Activated naive CD8-positive, alpha-beta T cell treated with anti-CD3 and anti-CD28 coated beads, Interleukin-2, amount 50 U/mL, for 24 hours (primary cell): ENCODE measurements at regions not wholly inside any gene's neighbourhood (a gene's known extent, or its start where the extent isn't known, plus 50 kb on each side); places are given as distances from the start of the nearest gene placed in this dataset.

ENCODE experiments used
- ATAC-seq: fragments of 150-1000 bp; cut with Tn5 transposase; one replicate; pipeline ENCODE4 v1.10.0; 2021
- DNase-seq: peaks from one replicate; pipeline ENCODE4 v3.0.0; 2021
- H3K27ac Mint-ChIP-seq: one replicate; pipeline ENCODE4 v1.8.0; 2021; ENCODE audit warnings: mild to moderate bottlenecking, mixed read lengths
- H3K27me3 Mint-ChIP-seq: one replicate; pipeline ENCODE4 v1.8.0; 2021; ENCODE audit warnings: mixed read lengths
- H3K36me3 Mint-ChIP-seq: one replicate; pipeline ENCODE4 v1.8.0; 2021; ENCODE audit warnings: low read depth, mixed read lengths
- H3K4me1 Mint-ChIP-seq: one replicate; pipeline ENCODE4 v1.8.0; 2021; ENCODE audit warnings: mixed read lengths
- H3K4me3 Mint-ChIP-seq: one replicate; pipeline ENCODE4 v1.8.0; 2021; ENCODE audit warnings: mild to moderate bottlenecking, moderate library complexity, mixed read lengths
- H3K9me3 Mint-ChIP-seq: one replicate; pipeline ENCODE4 v1.8.0; 2021; ENCODE audit warnings: mixed read lengths

- Mint-ChIP-seq H3K27ac (no peak overlapping the region), H3K4me3 (no peak overlapping the region), H3K27me3 (peaks cover 24% of the 10 kb centered on the region), H3K36me3 (no peaks in the 10 kb centered on the region), H3K4me1 (no peaks in the 10 kb centered on the region), H3K9me3 (no peaks in the 10 kb centered on the region)
- DNase-seq (no peak), ATAC-seq (no peak)
These were observed 115.7 kb upstream of the TJP1 start for GRCh38 chr15:29937956-29938355.

- Mint-ChIP-seq H3K27ac (no peak overlapping the region), H3K9me3 (no peaks in the 10 kb centered on the region), H3K36me3 (no peaks in the 10 kb centered on the region), H3K4me3 (no peak overlapping the region), H3K4me1 (no peaks in the 10 kb centered on the region), H3K27me3 (peaks cover 23% of the 10 kb centered on the region)
- ATAC-seq, result no peak
- no peak for DNase-seq
These were observed 114.2 kb upstream of the TJP1 start for GRCh38 chr15:29936353-29937049.

GRCh38 chr15:29935296-29936004 lies 113.2 kb upstream of the TJP1 start:
- DNase-seq (no peak), ATAC-seq (no peak)
- no peaks in the 10 kb centered on the region for H3K36me3 Mint-ChIP-seq
- no peaks in the 10 kb centered on the region for H3K4me1 Mint-ChIP-seq
- H3K4me3 Mint-ChIP-seq, result no peak overlapping the region
- H3K27me3 Mint-ChIP-seq, result peaks cover 23% of the 10 kb centered on the region
- no peak overlapping the region for H3K27ac Mint-ChIP-seq
- no peaks in the 10 kb centered on the region for H3K9me3 Mint-ChIP-seq

GRCh38 chr15:29934251-29934650 lies 112.0 kb upstream of the TJP1 start:
- Mint-ChIP-seq H3K36me3 (no peaks in the 10 kb centered on the region), H3K27me3 (peaks cover 25% of the 10 kb centered on the region), H3K9me3 (no peaks in the 10 kb centered on the region), H3K4me1 (no peaks in the 10 kb centered on the region), H3K27ac (no peak overlapping the region), H3K4me3 (no peak overlapping the region)
- DNase-seq (no peak), ATAC-seq (no peak)

GRCh38 chr15:29933042-29933803 lies 111.0 kb upstream of the TJP1 start:
- Mint-ChIP-seq H3K4me1 (no peaks in the 10 kb centered on the region), H3K36me3 (no peaks in the 10 kb centered on the region), H3K27me3 (peaks cover 30% of the 10 kb centered on the region), H3K4me3 (no peak overlapping the region), H3K27ac (no peak overlapping the region), H3K9me3 (no peaks in the 10 kb centered on the region)
- ATAC-seq, result no peak
- no peak for DNase-seq

GRCh38 chr15:29926083-29926388 lies 103.8 kb upstream of the TJP1 start:
- H3K27ac Mint-ChIP-seq, result no peak overlapping the region
- DNase-seq (no peak), ATAC-seq (no peak)
- no peaks in the 10 kb centered on the region for H3K36me3 Mint-ChIP-seq
- peaks cover 38% of the 10 kb centered on the region for H3K27me3 Mint-ChIP-seq
- no peak overlapping the region for H3K4me3 Mint-ChIP-seq
- no peaks in the 10 kb centered on the region for H3K9me3 Mint-ChIP-seq
- H3K4me1 Mint-ChIP-seq, result no peaks in the 10 kb centered on the region

- Mint-ChIP-seq H3K27me3 (peaks cover 42% of the 10 kb centered on the region), H3K36me3 (no peaks in the 10 kb centered on the region), H3K9me3 (no peaks in the 10 kb centered on the region), H3K27ac (no peak overlapping the region), H3K4me1 (no peaks in the 10 kb centered on the region), H3K4me3 (no peak overlapping the region)
- peak; percentile 40 for DNase-seq
- no peak for ATAC-seq
These were observed 103.2 kb upstream of the TJP1 start for GRCh38 chr15:29925227-29926082.

- Mint-ChIP-seq H3K27me3 (peaks cover 40% of the 10 kb centered on the region), H3K9me3 (no peaks in the 10 kb centered on the region), H3K4me3 (no peak overlapping the region), H3K27ac (no peak overlapping the region), H3K4me1 (no peaks in the 10 kb centered on the region), H3K36me3 (no peaks in the 10 kb centered on the region)
- ATAC-seq (no peak), DNase-seq (no peak)
These were observed 102.5 kb upstream of the TJP1 start for GRCh38 chr15:29924750-29925149.

- peaks cover 45% of the 10 kb centered on the region for H3K27me3 Mint-ChIP-seq
- H3K36me3 Mint-ChIP-seq, result no peaks in the 10 kb centered on the region
- DNase-seq (no peak), ATAC-seq (no peak)
- no peaks in the 10 kb centered on the region for H3K4me1 Mint-ChIP-seq
- H3K9me3 Mint-ChIP-seq, result no peaks in the 10 kb centered on the region
- no peak overlapping the region for H3K27ac Mint-ChIP-seq
- no peak overlapping the region for H3K4me3 Mint-ChIP-seq
These were observed 99.9 kb upstream of the TJP1 start for GRCh38 chr15:29922191-29922590.

GRCh38 chr15:29921130-29921601 lies 98.9 kb upstream of the TJP1 start:
- Mint-ChIP-seq H3K4me3 (no peak overlapping the region), H3K27me3 (peaks cover 37% of the 10 kb centered on the region), H3K27ac (no peak overlapping the region), H3K9me3 (no peaks in the 10 kb centered on the region), H3K36me3 (no peaks in the 10 kb centered on the region), H3K4me1 (no peaks in the 10 kb centered on the region)
- ATAC-seq (no peak), DNase-seq (no peak)

- ATAC-seq (no peak), DNase-seq (no peak)
- no peak overlapping the region for H3K4me3 Mint-ChIP-seq
- no peaks in the 10 kb centered on the region for H3K9me3 Mint-ChIP-seq
- no peaks in the 10 kb centered on the region for H3K4me1 Mint-ChIP-seq
- H3K27me3 Mint-ChIP-seq, result peaks cover 31% of the 10 kb centered on the region
- H3K27ac Mint-ChIP-seq, result no peak overlapping the region
- H3K36me3 Mint-ChIP-seq, result no peaks in the 10 kb centered on the region
These were observed 98.2 kb upstream of the TJP1 start for GRCh38 chr15:29920515-29920914.

GRCh38 chr15:29919380-29919881 lies 97.2 kb upstream of the TJP1 start:
- no peaks in the 10 kb centered on the region for H3K9me3 Mint-ChIP-seq
- no peak overlapping the region for H3K27ac Mint-ChIP-seq
- H3K36me3 Mint-ChIP-seq, result no peaks in the 10 kb centered on the region
- no peak for ATAC-seq
- H3K27me3 Mint-ChIP-seq, result peaks cover 34% of the 10 kb centered on the region
- no peak for DNase-seq
- H3K4me3 Mint-ChIP-seq, result no peak overlapping the region
- H3K4me1 Mint-ChIP-seq, result no peaks in the 10 kb centered on the region

- peaks cover 24% of the 10 kb centered on the region for H3K27me3 Mint-ChIP-seq
These were observed 95.6 kb upstream of the TJP1 start for GRCh38 chr15:29917600-29918597.

More at GRCh38 chr15:29917600-29918597, 95.6 kb upstream of the TJP1 start:
- DNase-seq, result no peak
- no peak overlapping the region for H3K27ac Mint-ChIP-seq
- no peak overlapping the region for H3K4me3 Mint-ChIP-seq
- no peaks in the 10 kb centered on the region for H3K9me3 Mint-ChIP-seq
- no peaks in the 10 kb centered on the region for H3K4me1 Mint-ChIP-seq
- H3K36me3 Mint-ChIP-seq, result no peaks in the 10 kb centered on the region
- no peak for ATAC-seq
